ENCODE measurements at regions not wholly inside any gene's neighbourhood (a gene's known extent, or its start where the extent isn't known, plus 50 kb on each side); places are given as distances from the start of the nearest gene placed in this dataset.

DNA sequence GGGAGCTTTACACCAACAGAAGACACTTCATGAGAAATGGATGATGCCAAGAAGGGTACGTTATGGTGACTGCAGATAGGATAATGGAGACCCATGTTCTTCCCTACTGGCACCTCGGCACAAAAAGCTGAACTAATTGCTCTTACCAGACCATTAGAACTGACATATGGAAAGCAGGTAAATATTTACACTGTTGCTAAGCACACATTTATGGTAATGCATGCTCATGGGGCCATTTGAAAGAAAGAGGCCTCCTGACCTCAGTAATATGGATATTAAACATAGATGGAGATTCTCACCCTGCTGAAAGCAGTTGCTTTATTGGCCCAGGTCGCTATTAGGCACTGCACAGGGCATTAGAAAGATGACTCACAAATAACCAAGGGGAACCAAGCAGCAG is 1759.6 kb downstream of the C4orf33 start:
- H3K79me2 ChIP-seq (replicated peaks; ENCODE audit: insufficient read depth, low read length): no peaks in the 10 kb centered on the region

DNA sequence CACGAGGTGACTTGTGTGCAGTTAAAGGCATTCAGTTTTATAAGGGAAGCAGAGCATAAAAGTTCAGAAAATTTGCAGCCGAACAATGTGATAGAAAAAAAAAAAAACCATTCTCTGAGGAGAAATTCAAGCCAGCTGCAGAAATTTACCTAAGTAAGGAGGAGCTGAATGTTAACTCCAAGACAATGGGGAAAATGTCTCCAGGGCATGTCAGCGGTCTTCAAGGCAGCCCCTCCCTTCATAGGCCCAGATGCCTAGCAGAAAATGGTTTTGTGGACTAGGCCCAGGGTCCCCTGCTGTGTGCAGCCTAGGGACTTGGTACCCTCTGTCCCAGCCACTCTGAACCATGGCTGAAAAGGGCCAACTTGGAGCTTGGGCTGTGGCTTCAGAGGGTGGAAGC is 1764.0 kb downstream of the C4orf33 start:
- H3K79me2 ChIP-seq (replicated peaks; ENCODE audit: insufficient read depth, low read length): no peaks in the 10 kb centered on the region
- no peaks in the 10 kb centered on the region for H3K9me2 ChIP-seq (ENCODE audit: insufficient read depth, low read length)
- no peak overlapping the region for H3K9ac ChIP-seq (ENCODE audit: low read length)
- no peak overlapping the region for H3K4me2 ChIP-seq (ENCODE audit: low read length)
- no peak overlapping the region for H2AFZ ChIP-seq (ENCODE audit: low read depth, low read length)
- H3K9me3 ChIP-seq (ENCODE audit: low read length): no peaks in the 10 kb centered on the region
- no peaks in the 10 kb centered on the region for H4K20me1 ChIP-seq (ENCODE audit: insufficient read depth)
- H3K27ac ChIP-seq (ENCODE audit: low read length): no peak overlapping the region
- no peak overlapping the region for H3K4me3 ChIP-seq (ENCODE audit: low read length)
- TF ChIP-seq EZH2 (IDR thresholded peaks at IDR 0.05; ENCODE audit: borderline replicate concordance, insufficient read depth, low read length, poor library complexity, severe bottlenecking): no peak
- TF ChIP-seq RAD21 (conservative IDR thresholded peaks at IDR 0.05): no peak
- TF ChIP-seq MXI1 (conservative IDR thresholded peaks at IDR 0.05; ENCODE audit: poor library complexity, severe bottlenecking): no peak
- H3K27me3 ChIP-seq (ENCODE audit: insufficient read depth, low read depth, low read length): no peaks in the 10 kb centered on the region
- H3F3A ChIP-seq (ENCODE audit: insufficient read depth, low read length, poor library complexity, severe bottlenecking): no peaks in the 10 kb centered on the region
- H3K36me3 ChIP-seq (ENCODE audit: insufficient read depth, low read length): no peaks in the 10 kb centered on the region

More for the DNA sequence above, 1759.6 kb downstream of the C4orf33 start:
- H3K36me3 ChIP-seq (ENCODE audit: insufficient read depth, low read length): no peaks in the 10 kb centered on the region
- H3K4me2 ChIP-seq (ENCODE audit: low read length): no peak overlapping the region
- TF ChIP-seq SMC3 (conservative IDR thresholded peaks at IDR 0.05; ENCODE audit: poor library complexity): no peak
- no peak for TF ChIP-seq EZH2 (IDR thresholded peaks at IDR 0.05; ENCODE audit: borderline replicate concordance, insufficient read depth, low read length, poor library complexity, severe bottlenecking)
- TF ChIP-seq TAF1 (IDR thresholded peaks at IDR 0.05; ENCODE audit: low read depth): no peak
- TF ChIP-seq, protein P1, sequence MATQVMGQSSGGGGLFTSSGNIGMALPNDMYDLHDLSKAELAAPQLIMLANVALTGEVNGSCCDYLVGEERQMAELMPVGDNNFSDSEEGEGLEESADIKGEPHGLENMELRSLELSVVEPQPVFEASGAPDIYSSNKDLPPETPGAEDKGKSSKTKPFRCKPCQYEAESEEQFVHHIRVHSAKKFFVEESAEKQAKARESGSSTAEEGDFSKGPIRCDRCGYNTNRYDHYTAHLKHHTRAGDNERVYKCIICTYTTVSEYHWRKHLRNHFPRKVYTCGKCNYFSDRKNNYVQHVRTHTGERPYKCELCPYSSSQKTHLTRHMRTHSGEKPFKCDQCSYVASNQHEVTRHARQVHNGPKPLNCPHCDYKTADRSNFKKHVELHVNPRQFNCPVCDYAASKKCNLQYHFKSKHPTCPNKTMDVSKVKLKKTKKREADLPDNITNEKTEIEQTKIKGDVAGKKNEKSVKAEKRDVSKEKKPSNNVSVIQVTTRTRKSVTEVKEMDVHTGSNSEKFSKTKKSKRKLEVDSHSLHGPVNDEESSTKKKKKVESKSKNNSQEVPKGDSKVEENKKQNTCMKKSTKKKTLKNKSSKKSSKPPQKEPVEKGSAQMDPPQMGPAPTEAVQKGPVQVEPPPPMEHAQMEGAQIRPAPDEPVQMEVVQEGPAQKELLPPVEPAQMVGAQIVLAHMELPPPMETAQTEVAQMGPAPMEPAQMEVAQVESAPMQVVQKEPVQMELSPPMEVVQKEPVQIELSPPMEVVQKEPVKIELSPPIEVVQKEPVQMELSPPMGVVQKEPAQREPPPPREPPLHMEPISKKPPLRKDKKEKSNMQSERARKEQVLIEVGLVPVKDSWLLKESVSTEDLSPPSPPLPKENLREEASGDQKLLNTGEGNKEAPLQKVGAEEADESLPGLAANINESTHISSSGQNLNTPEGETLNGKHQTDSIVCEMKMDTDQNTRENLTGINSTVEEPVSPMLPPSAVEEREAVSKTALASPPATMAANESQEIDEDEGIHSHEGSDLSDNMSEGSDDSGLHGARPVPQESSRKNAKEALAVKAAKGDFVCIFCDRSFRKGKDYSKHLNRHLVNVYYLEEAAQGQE (IDR thresholded peaks at IDR 0.05; ENCODE audit: borderline replicate concordance): no peak
- no peak for TF ChIP-seq POLR2AphosphoS5 (IDR thresholded peaks at IDR 0.05)
- TF ChIP-seq RAD21 (conservative IDR thresholded peaks at IDR 0.05): no peak
- H3F3A ChIP-seq (ENCODE audit: insufficient read depth, low read length, poor library complexity, severe bottlenecking): no peaks in the 10 kb centered on the region
- H3K4me3 ChIP-seq (ENCODE audit: low read length): no peak overlapping the region
- no peak overlapping the region for H2AFZ ChIP-seq (ENCODE audit: low read depth, low read length)
- H3K9ac ChIP-seq (ENCODE audit: low read length): no peak overlapping the region
- no peaks in the 10 kb centered on the region for H4K20me1 ChIP-seq (ENCODE audit: insufficient read depth)
- no peak overlapping the region for H3K27ac ChIP-seq (ENCODE audit: low read length)
- H3K9me3 ChIP-seq (ENCODE audit: low read length): no peaks in the 10 kb centered on the region
- H3K27me3 ChIP-seq (ENCODE audit: insufficient read depth, low read depth, low read length): no peaks in the 10 kb centered on the region
- no peaks in the 10 kb centered on the region for H3K9me2 ChIP-seq (ENCODE audit: insufficient read depth, low read length)

DNA sequence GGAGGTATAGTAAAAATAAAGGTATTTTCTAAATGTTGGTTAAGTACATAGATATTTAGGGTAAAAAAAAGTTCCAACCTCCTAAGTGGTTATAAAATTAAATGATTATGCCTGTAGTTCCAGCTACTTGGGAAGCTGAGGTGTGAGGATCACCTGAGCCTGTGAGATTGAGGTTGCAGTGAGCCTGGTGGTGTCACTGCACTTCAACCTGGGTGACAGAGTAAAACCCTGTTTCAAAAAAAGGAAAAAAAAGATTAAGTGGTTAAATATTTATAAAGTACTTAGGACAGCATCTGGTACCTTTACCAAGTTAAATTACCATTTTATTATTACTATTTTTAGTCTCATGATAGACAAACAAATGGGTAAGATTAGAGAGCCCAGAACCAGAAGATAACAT is 1801.0 kb downstream of the C4orf33 start:
- H3K27me3 ChIP-seq (ENCODE audit: insufficient read depth, low read depth, low read length): no peaks in the 10 kb centered on the region
- H3K36me3 ChIP-seq (ENCODE audit: insufficient read depth, low read length): no peaks in the 10 kb centered on the region
- H3K9me3 ChIP-seq (ENCODE audit: low read length): no peaks in the 10 kb centered on the region
- no peaks in the 10 kb centered on the region for H4K20me1 ChIP-seq (ENCODE audit: insufficient read depth)
- H3K79me2 ChIP-seq (replicated peaks; ENCODE audit: insufficient read depth, low read length): no peaks in the 10 kb centered on the region
- no peak overlapping the region for H2AFZ ChIP-seq (ENCODE audit: low read depth, low read length)
- no peak overlapping the region for H3K4me3 ChIP-seq (ENCODE audit: low read length)
- H3K9me2 ChIP-seq (ENCODE audit: insufficient read depth, low read length): no peaks in the 10 kb centered on the region
- no peak overlapping the region for H3K9ac ChIP-seq (ENCODE audit: low read length)
- H3F3A ChIP-seq (ENCODE audit: insufficient read depth, low read length, poor library complexity, severe bottlenecking): no peaks in the 10 kb centered on the region
- TF ChIP-seq SMC3 (conservative IDR thresholded peaks at IDR 0.05; ENCODE audit: poor library complexity) (no peak), RAD21 (conservative IDR thresholded peaks at IDR 0.05) (no peak), POLR2AphosphoS5 (IDR thresholded peaks at IDR 0.05) (no peak), EZH2 (IDR thresholded peaks at IDR 0.05; ENCODE audit: borderline replicate concordance, insufficient read depth, low read length, poor library complexity, severe bottlenecking) (no peak), EP300 (conservative IDR thresholded peaks at IDR 0.05; ENCODE audit: poor library complexity, severe bottlenecking) (no peak), TAF1 (IDR thresholded peaks at IDR 0.05; ENCODE audit: low read depth) (no peak)
- TF ChIP-seq, protein P2, sequence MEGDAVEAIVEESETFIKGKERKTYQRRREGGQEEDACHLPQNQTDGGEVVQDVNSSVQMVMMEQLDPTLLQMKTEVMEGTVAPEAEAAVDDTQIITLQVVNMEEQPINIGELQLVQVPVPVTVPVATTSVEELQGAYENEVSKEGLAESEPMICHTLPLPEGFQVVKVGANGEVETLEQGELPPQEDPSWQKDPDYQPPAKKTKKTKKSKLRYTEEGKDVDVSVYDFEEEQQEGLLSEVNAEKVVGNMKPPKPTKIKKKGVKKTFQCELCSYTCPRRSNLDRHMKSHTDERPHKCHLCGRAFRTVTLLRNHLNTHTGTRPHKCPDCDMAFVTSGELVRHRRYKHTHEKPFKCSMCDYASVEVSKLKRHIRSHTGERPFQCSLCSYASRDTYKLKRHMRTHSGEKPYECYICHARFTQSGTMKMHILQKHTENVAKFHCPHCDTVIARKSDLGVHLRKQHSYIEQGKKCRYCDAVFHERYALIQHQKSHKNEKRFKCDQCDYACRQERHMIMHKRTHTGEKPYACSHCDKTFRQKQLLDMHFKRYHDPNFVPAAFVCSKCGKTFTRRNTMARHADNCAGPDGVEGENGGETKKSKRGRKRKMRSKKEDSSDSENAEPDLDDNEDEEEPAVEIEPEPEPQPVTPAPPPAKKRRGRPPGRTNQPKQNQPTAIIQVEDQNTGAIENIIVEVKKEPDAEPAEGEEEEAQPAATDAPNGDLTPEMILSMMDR (IDR thresholded peaks at IDR 0.05; ENCODE audit: poor library complexity, severe bottlenecking): no peak
- TF ChIP-seq, protein P1 (IDR thresholded peaks at IDR 0.05; ENCODE audit: borderline replicate concordance): no peak
- H3K27ac ChIP-seq (ENCODE audit: low read length): no peak overlapping the region
- H3K4me2 ChIP-seq (ENCODE audit: low read length): no peak overlapping the region

Measured in neural cell (in vitro differentiated cells).